AG10803 (cell line): ENCODE measurements at regions not wholly inside any gene's neighbourhood (a gene's known extent, or its start where the extent isn't known, plus 50 kb on each side); places are given as distances from the start of the nearest gene placed in this dataset.

Experiments used
- DNase-seq: peaks from one replicate; pipeline ENCODE4 v3.0.0; 2010; ENCODE audit warnings: low read depth
- H3K4me3 ChIP-seq: 2 replicates; pipeline ENCODE4 v1.5.1; 2011; ENCODE audit warnings: mild to moderate bottlenecking, low read length, control low read depth
- TF ChIP-seq, protein P1 (sequence below): conservative IDR thresholded peaks from 2 replicates; pipeline ENCODE4 v1.5.1; 2011; ENCODE audit warnings: mild to moderate bottlenecking, low read length, control low read depth, inconsistent platforms

DNA sequence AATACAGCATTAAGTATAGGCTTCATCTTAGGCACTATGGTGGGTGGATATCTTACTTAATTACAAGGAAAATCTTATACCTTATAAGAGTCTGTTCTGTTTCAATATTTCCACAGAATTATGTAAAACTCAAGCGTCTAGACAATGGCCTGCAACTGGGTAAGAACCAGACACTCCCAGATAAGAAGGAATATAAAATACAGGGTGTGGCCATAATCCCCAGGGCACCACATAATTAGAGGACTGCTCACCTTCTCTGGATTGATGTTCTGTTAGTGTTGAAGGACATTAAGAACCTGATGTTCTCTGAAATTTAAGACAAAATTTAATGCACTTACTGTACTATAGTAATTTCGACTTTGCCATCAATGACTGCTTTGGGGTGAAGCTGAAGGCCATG, 198.2 kb upstream of the ARSJ start:
- H3K4me3 ChIP-seq, result no peak overlapping the region
- DNase-seq, result no peak
- TF ChIP-seq, protein P1, sequence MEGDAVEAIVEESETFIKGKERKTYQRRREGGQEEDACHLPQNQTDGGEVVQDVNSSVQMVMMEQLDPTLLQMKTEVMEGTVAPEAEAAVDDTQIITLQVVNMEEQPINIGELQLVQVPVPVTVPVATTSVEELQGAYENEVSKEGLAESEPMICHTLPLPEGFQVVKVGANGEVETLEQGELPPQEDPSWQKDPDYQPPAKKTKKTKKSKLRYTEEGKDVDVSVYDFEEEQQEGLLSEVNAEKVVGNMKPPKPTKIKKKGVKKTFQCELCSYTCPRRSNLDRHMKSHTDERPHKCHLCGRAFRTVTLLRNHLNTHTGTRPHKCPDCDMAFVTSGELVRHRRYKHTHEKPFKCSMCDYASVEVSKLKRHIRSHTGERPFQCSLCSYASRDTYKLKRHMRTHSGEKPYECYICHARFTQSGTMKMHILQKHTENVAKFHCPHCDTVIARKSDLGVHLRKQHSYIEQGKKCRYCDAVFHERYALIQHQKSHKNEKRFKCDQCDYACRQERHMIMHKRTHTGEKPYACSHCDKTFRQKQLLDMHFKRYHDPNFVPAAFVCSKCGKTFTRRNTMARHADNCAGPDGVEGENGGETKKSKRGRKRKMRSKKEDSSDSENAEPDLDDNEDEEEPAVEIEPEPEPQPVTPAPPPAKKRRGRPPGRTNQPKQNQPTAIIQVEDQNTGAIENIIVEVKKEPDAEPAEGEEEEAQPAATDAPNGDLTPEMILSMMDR, result no peak

DNA sequence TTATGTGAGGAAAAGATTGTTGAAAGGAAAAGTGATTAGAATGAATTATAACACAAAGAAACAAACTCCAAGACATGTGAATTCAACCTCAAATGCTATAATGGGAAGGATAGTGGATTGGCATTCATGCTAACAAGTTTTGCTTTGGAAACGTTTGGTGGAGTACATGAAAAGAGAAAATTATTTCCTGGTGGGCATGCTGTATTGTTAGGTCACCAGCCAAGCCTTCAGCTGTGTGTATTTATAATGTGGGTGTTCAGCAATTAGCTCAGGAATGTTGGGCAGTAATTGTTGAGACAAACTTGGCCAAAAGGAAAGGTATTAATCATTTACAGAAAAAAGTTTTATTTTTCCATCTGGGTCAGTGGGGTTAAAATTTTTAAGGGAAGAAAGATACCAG, 198.9 kb upstream of the ARSJ start:
- TF ChIP-seq, protein P1, result no peak
- DNase-seq, result peak; percentile 20
- H3K4me3 ChIP-seq, result no peak overlapping the region

DNA sequence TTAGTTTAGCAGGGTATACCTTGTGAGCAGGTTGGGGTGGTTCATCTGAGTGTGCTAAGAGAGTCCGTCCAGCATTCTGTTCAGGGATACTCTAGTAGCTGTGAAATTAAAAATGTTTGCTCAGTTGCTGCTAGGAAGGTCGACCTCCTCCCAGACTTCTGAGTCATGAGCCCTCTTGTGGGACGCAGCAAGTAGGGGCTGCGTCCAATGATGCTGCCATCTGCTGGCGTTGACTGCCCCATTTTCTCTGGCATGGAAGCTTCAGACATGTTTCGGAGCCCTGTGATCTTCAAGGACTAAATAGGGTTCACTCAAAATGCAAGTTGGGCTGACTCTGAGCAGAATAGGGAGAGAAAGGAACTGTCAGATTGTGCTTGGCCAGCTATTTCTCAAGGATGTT, 201.0 kb upstream of the ARSJ start:
- DNase-seq, result peak; percentile 36

DNA sequence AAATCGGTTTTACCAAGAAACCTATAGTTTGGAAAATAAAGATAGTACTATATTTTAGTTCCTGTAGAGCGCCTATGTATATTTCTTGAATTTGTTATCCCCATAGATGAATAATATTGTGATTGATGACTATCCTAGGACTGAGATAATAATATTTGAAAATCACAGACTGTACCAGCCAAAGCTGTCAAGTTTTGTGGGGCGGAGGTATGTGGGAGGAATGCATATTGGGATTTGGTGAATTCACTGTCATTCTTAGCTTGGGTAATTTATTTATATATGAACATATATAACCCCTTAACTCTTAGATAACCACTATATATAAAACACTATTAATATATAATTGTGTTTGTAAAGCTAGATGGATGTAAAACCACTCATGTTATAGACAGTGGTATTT, 205.5 kb upstream of the ARSJ start:
- H3K4me3 ChIP-seq, result no peak overlapping the region
- DNase-seq, result no peak
- TF ChIP-seq, protein P1, result no peak

More for the DNA sequence above, 201.0 kb upstream of the ARSJ start:
- H3K4me3 ChIP-seq, result no peak overlapping the region
- TF ChIP-seq, protein P1, result peak; percentile 52

DNA sequence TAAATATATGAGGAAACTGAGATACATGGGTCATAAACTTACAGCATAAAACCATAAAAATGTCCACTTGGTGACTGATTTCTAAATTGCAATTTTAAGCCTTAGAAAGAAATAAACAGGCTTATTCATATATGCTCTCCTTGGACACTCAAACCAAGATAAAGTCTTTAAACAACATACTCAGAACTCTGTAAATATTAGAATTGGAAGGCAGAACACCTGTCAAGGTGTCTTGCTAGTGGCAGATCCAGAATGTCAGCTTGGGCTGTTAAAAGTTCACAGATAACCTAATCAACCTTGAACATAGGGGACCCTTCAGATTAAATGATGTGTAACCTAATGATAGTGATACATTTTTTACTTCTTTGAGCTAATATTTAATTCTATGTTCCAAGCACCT, 208.1 kb upstream of the ARSJ start:
- TF ChIP-seq, protein P1, result no peak
- no peak overlapping the region for H3K4me3 ChIP-seq
- DNase-seq, result no peak

DNA sequence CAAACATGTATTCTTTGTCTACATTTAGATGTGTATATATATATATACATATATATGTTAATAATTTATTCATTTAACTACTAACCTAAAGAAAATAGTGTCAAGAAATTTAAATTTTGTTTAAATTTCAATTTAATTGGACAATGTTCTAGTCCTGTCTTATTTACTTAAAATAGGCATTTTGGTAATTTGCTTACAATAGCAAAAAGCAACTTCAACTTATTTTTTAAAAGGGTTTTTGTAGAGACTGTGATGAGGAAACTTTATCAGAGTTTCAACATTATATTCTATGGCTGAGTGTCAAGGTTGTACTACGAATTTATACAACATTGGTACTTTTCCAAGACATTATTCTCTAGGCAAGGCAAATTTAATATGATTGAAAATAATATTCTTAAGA, 212.0 kb upstream of the ARSJ start:
- no peak overlapping the region for H3K4me3 ChIP-seq
- DNase-seq, result no peak
- TF ChIP-seq, protein P1, result no peak

DNA sequence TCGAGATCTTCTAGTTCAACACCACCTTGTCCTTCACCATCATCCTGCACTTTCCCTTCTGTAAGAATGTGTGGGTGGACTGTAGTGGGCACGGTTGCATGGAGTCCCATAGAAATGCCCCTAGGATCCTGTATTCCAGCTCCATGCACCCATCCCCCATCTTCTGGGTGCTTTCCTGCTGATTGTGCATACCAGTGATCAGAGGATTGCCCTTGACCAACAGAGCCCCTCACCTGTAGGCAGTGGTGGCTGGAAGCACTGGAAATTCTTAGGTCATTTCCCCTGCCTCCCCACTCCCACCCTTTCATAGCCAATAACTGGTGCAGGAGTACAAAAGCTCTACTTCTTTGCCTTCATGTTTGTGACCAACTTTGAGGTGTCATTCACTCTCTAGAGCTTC, 213.4 kb upstream of the ARSJ start:
- TF ChIP-seq, protein P1, result no peak
- no peak for DNase-seq
- no peak overlapping the region for H3K4me3 ChIP-seq
